Liver (tissue), 8 donors: ENCODE measurements at regions not wholly inside any gene's neighbourhood (a gene's known extent, or its start where the extent isn't known, plus 50 kb on each side); places are given as distances from the start of the nearest gene placed in this dataset.

Experiments used
- DNase-seq: peaks from one replicate; pipeline ENCODE4 v3.0.0-alpha.2; 2017; ENCODE audit warnings: low spot score
- H3K27ac ChIP-seq, 2 donors: one replicate each; pipeline ENCODE4 v1.7.0; 2013; ENCODE audit warnings: inconsistent platforms in 2 of 2, low read length in 2 of 2, control low read depth in 1 of 2, low read depth in 1 of 2, mild to moderate bottlenecking in 1 of 2
- H3K27me3 ChIP-seq, 4 donors: one replicate each; pipeline versions ENCODE4 v1.6.1 to v1.7.0; 2013; ENCODE audit warnings: low read length in 3 of 4, inconsistent platforms in 1 of 4, mild to moderate bottlenecking in 1 of 4, moderate library complexity in 1 of 4; ENCODE audit not compliant: control insufficient read depth in 4 of 4, insufficient read depth in 4 of 4
- H3K36me3 ChIP-seq, 4 donors: one replicate each; pipeline versions ENCODE4 v1.6.1 to v1.7.0; 2013; ENCODE audit warnings: low read length in 3 of 4, mild to moderate bottlenecking in 3 of 4, low read depth in 1 of 4, moderate library complexity in 1 of 4; ENCODE audit not compliant: control insufficient read depth in 4 of 4, insufficient read depth in 3 of 4
- H3K4me1 ChIP-seq, 4 donors: one replicate each; pipeline versions ENCODE4 v1.6.1 to v1.7.0; 2013; ENCODE audit warnings: low read length in 3 of 4, mild to moderate bottlenecking in 3 of 4, moderate library complexity in 1 of 4; ENCODE audit not compliant: control insufficient read depth in 4 of 4, insufficient read depth in 4 of 4
- H3K4me3 ChIP-seq, 3 donors: one replicate each; pipeline versions ENCODE4 v1.6.1 to v1.7.0; 2013; ENCODE audit warnings: low read length in 3 of 3, control low read depth in 1 of 3, low read depth in 1 of 3, mild to moderate bottlenecking in 1 of 3
- H3K9ac ChIP-seq, 2 donors: one replicate each; pipeline ENCODE4 v1.7.0; 2013; ENCODE audit warnings: low read length in 2 of 2, mild to moderate bottlenecking in 2 of 2, moderate library complexity in 2 of 2, control low read depth in 1 of 2, low read depth in 1 of 2
- H3K9me3 ChIP-seq, 4 donors: one replicate each; pipeline versions ENCODE4 v1.6.1 to v1.7.0; 2013; ENCODE audit warnings: low read length in 3 of 4; ENCODE audit not compliant: control insufficient read depth in 4 of 4
- ATF3 ChIP-seq: IDR thresholded peaks from 2 replicates; pipeline ENCODE4 v1.6.1; 2016; ENCODE audit warnings: antibody characterized with exemption
- CTCF ChIP-seq: fragments of 150-350 bp; IDR thresholded peaks from 2 replicates; pipeline ENCODE4 v1.5.1; 2017; ENCODE audit warnings: improper control_type of control experiment, low read depth, low read length; ENCODE audit not compliant: missing input control
- FOXA1 ChIP-seq: IDR thresholded peaks from 2 replicates; pipeline ENCODE4 v1.6.1; 2016; ENCODE audit warnings: antibody characterized with exemption
- FOXA2 ChIP-seq: IDR thresholded peaks from 2 replicates; pipeline ENCODE4 v1.6.1; 2016; ENCODE audit warnings: antibody characterized with exemption
- GABPA ChIP-seq, 2 donors: IDR thresholded peaks in 1 of 2; conservative IDR thresholded peaks in 1 of 2; 2 replicates each; pipeline ENCODE4 v1.6.1; 2016; ENCODE audit warnings: antibody characterized with exemption in 2 of 2, mild to moderate bottlenecking in 1 of 2, moderate library complexity in 1 of 2
- HNF4A ChIP-seq, 2 donors: conservative IDR thresholded peaks; 2 replicates each; pipeline ENCODE4 v1.6.1; 2016; ENCODE audit warnings: antibody characterized with exemption in 2 of 2, mild to moderate bottlenecking in 2 of 2
- HNF4G ChIP-seq: IDR thresholded peaks from 2 replicates; pipeline ENCODE4 v1.6.1; 2016; ENCODE audit warnings: antibody characterized with exemption
- JUND ChIP-seq, 2 donors: IDR thresholded peaks; 2 replicates each; pipeline ENCODE4 v1.6.1; 2016; ENCODE audit warnings: antibody characterized with exemption in 2 of 2
- MAX ChIP-seq: IDR thresholded peaks from 2 replicates; pipeline ENCODE4 v1.6.1; 2016; ENCODE audit warnings: antibody characterized with exemption
- NR2F2 ChIP-seq: IDR thresholded peaks from 2 replicates; pipeline ENCODE4 v1.6.1; 2016; ENCODE audit warnings: antibody characterized with exemption
- RAD21 ChIP-seq, 2 donors: IDR thresholded peaks; 2 replicates each; pipeline ENCODE4 v1.6.1; 2016; ENCODE audit warnings: antibody characterized with exemption in 2 of 2, mild to moderate bottlenecking in 2 of 2
- REST ChIP-seq: IDR thresholded peaks from 2 replicates; pipeline ENCODE4 v1.6.1; 2016; ENCODE audit warnings: antibody characterized with exemption, mild to moderate bottlenecking
- RXRA ChIP-seq, 2 donors: IDR thresholded peaks; 2 replicates each; pipeline ENCODE4 v1.6.1; 2017 to 2018; ENCODE audit warnings: antibody characterized with exemption in 2 of 2, mild to moderate bottlenecking in 1 of 2
- SP1 ChIP-seq: IDR thresholded peaks from 2 replicates; pipeline ENCODE4 v1.6.1; 2018; ENCODE audit warnings: antibody characterized with exemption, mild to moderate bottlenecking
- TAF1 ChIP-seq: conservative IDR thresholded peaks from 2 replicates; pipeline ENCODE4 v1.6.1; 2016; ENCODE audit warnings: antibody characterized with exemption, mild to moderate bottlenecking
- YY1 ChIP-seq: IDR thresholded peaks from 2 replicates; pipeline ENCODE4 v1.6.1; 2016; ENCODE audit warnings: antibody characterized with exemption, mild to moderate bottlenecking
- ZBTB33 ChIP-seq: IDR thresholded peaks from 2 replicates; pipeline ENCODE4 v1.6.1; 2016; ENCODE audit warnings: antibody characterized with exemption
- WGBS: extraction: QIAGEN DNeasy Blood & Tissue Kit; methylation state at CpG from one replicate; pipeline ENCODE4 v1.1.7; 2013; 5-methylcytosine and 5-hydroxymethylcytosine counted together
- donor health status: healthy.
- donor health status: healthy.
- donor health status: healthy.
- donor health status: healthy.
- donor health status: healthy.

- TF ChIP-seq CTCF = no peak
- TF ChIP-seq RXRA (IDR thresholded peaks at IDR 0.05) = no peak
- TF ChIP-seq SP1 = no peak
Measured at GRCh38 chr21:28216976-28217523, 775.6 kb downstream of the LTN1 start (continued).

GRCh38 chr21:28215214-28215954 lies 777.3 kb downstream of the LTN1 start:
- Histone ChIP-seq H3K36me3 (no peaks in the 10 kb centered on the region), H3K4me1 (no peaks in the 10 kb centered on the region), H3K27ac (no peak overlapping the region), H3K27me3 (no peaks in the 10 kb centered on the region), H3K9ac (no peak overlapping the region), H3K4me3 (no peak overlapping the region), H3K9me3 (no peaks in the 10 kb centered on the region)
- 77% methylated on average over 5 of the region's 5 CpGs for whole genome bisulfite sequencing
- TF ChIP-seq ATF3 = no peak
- no peak for TF ChIP-seq FOXA2
- TF ChIP-seq MAX = no peak
- TF ChIP-seq HNF4A (conservative IDR thresholded peaks at IDR 0.05) = no peak
- TF ChIP-seq RAD21 (IDR thresholded peaks at IDR 0.05) = no peak
- no peak for TF ChIP-seq FOXA1
- no peak for TF ChIP-seq CTCF
- TF ChIP-seq RXRA (IDR thresholded peaks at IDR 0.05) = no peak
- TF ChIP-seq NR2F2 = no peak
- TF ChIP-seq HNF4G = no peak
- TF ChIP-seq YY1 = no peak
- TF ChIP-seq GABPA (IDR thresholded peaks at IDR 0.05 in 1 of 2, conservative IDR thresholded peaks at IDR 0.05 in 1 of 2) = no peak
- no peak for TF ChIP-seq REST
- no peak for TF ChIP-seq TAF1
- no peak for TF ChIP-seq ZBTB33
- no peak for TF ChIP-seq SP1
- TF ChIP-seq JUND (IDR thresholded peaks at IDR 0.05) = no peak
- no peak for DNase-seq
